Transverse colon (tissue), 3 donors: ENCODE measurements at regions not wholly inside any gene's neighbourhood (a gene's known extent, or its start where the extent isn't known, plus 50 kb on each side); places are given as distances from the start of the nearest gene placed in this dataset.

ENCODE experiments used
- POLR2A ChIP-seq: fragments of 450-650 bp; IDR thresholded peaks from one replicate; pipeline ENCODE4 v1.6.1; 2016; ENCODE audit warnings: antibody characterized with exemption, mild to moderate bottlenecking, moderate library complexity
- TF ChIP-seq, protein P1 (sequence below), 5 experiments: fragments of 200-600 bp in 3 of 5; fragments of 450-650 bp in 2 of 5; sonication (generic) in 3 of 5; IDR thresholded peaks; 1 replicate in 2 of 5; 2 replicates in 3 of 5; pipeline ENCODE4 v1.5.1; 2016 to 2017; ENCODE audit warnings: antibody characterized with exemption in 5 of 5, inconsistent platforms in 3 of 5, mild to moderate bottlenecking in 2 of 5, moderate library complexity in 1 of 5

- TF ChIP-seq, protein P1, sequence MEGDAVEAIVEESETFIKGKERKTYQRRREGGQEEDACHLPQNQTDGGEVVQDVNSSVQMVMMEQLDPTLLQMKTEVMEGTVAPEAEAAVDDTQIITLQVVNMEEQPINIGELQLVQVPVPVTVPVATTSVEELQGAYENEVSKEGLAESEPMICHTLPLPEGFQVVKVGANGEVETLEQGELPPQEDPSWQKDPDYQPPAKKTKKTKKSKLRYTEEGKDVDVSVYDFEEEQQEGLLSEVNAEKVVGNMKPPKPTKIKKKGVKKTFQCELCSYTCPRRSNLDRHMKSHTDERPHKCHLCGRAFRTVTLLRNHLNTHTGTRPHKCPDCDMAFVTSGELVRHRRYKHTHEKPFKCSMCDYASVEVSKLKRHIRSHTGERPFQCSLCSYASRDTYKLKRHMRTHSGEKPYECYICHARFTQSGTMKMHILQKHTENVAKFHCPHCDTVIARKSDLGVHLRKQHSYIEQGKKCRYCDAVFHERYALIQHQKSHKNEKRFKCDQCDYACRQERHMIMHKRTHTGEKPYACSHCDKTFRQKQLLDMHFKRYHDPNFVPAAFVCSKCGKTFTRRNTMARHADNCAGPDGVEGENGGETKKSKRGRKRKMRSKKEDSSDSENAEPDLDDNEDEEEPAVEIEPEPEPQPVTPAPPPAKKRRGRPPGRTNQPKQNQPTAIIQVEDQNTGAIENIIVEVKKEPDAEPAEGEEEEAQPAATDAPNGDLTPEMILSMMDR (IDR thresholded peaks at IDR 0.05): no peak
- TF ChIP-seq POLR2A: no peak
These were observed 1035.4 kb downstream of the SQOR start for GRCh38 chr15:46670258-46670657.
